CD4-positive, alpha-beta T cell (primary cell): ENCODE measurements at regions not wholly inside any gene's neighbourhood (a gene's known extent, or its start where the extent isn't known, plus 50 kb on each side); places are given as distances from the start of the nearest gene placed in this dataset.

Experiments used
- ATAC-seq: fragments of 200-7000 bp; cut with Tn5 transposase; one replicate; pipeline ENCODE4 v1.10.0; 2022; ENCODE audit warnings: mild to moderate bottlenecking; ENCODE audit not compliant: poor library complexity
- CTCF ChIA-PET: fragments of 350-600 bp; sonication (Branson Sonifier 250); formaldehyde crosslinking; loops from one replicate; lab custom pipeline; 2021; ENCODE audit warnings: antibody characterized with exemption, inconsistent platforms; lab: Charles Lee
- POLR2A ChIA-PET: fragments of 350-600 bp; sonication (Branson Sonifier 250); formaldehyde crosslinking; loops from one replicate; lab custom pipeline; 2021; ENCODE audit warnings: antibody characterized with exemption, inconsistent platforms; lab: Charles Lee
- DNase-seq, 14 experiments: peaks; one replicate each; pipeline ENCODE4 v3.0.0-alpha.2; 2013 to 2020; ENCODE audit warnings: mixed read lengths in 2 of 14
- H3K27ac ChIP-seq, 2 donors: one replicate each; pipeline versions ENCODE4 v1.5.1 to v1.7.0; 2013; ENCODE audit warnings: low read length in 2 of 2, low read depth in 1 of 2, mild to moderate bottlenecking in 1 of 2
- H3K27me3 ChIP-seq, 2 experiments: 1 replicate in 1 of 2; 2 replicates in 1 of 2; pipeline versions ENCODE4 v1.6.1 to v1.7.0; 2013; ENCODE audit warnings: low read length in 2 of 2, control low read depth in 1 of 2, mild to moderate bottlenecking in 1 of 2, moderate library complexity in 1 of 2; ENCODE audit not compliant: insufficient read depth in 2 of 2, control insufficient read depth in 1 of 2
- H3K36me3 ChIP-seq: one replicate; pipeline ENCODE4 v1.6.1; 2013; ENCODE audit warnings: low read length, control low read depth; ENCODE audit not compliant: insufficient read depth
- H3K4me1 ChIP-seq: one replicate; pipeline ENCODE4 v1.6.1; 2013; ENCODE audit warnings: low read length, control low read depth; ENCODE audit not compliant: insufficient read depth
- H3K4me3 ChIP-seq: one replicate; pipeline ENCODE4 v1.5.1; 2013; ENCODE audit warnings: mild to moderate bottlenecking, low read length, moderate library complexity
- H3K9me3 ChIP-seq, 2 experiments: 1 replicate in 1 of 2; 2 replicates in 1 of 2; pipeline versions ENCODE4 v1.6.1 to v1.7.0; 2013; ENCODE audit warnings: low read length in 2 of 2, mild to moderate bottlenecking in 2 of 2, control low read depth in 1 of 2, moderate library complexity in 1 of 2; ENCODE audit not compliant: control insufficient read depth in 1 of 2, insufficient read depth in 1 of 2
- H3K27ac Mint-ChIP-seq: one replicate; pipeline ENCODE4 v1.8.0; 2020; ENCODE audit warnings: mixed read lengths
- H3K27me3 Mint-ChIP-seq: one replicate; pipeline ENCODE4 v1.8.0; 2021; ENCODE audit warnings: mixed read lengths
- H3K36me3 Mint-ChIP-seq: one replicate; pipeline ENCODE4 v1.8.0; 2021; ENCODE audit warnings: low read depth, mixed read lengths
- H3K4me1 Mint-ChIP-seq: one replicate; pipeline ENCODE4 v1.8.0; 2021; ENCODE audit warnings: low read depth, mixed read lengths
- H3K4me3 Mint-ChIP-seq: one replicate; pipeline ENCODE4 v1.8.0; 2020; ENCODE audit warnings: mild to moderate bottlenecking, mixed read lengths
- H3K9me3 Mint-ChIP-seq: one replicate; pipeline ENCODE4 v1.8.0; 2020; ENCODE audit warnings: mixed read lengths
- intact Hi-C, 2 experiments: fragments of 100-400 bp; cut with DNase I in 1 of 2; cut with micrococcal nuclease in 1 of 2; formaldehyde crosslinking; loops; one replicate each; pipeline versions ENCODE4 v1.15.1 to v1.9.0; 2023 to 2025; cut with DNase I, micrococcal nuclease
- TF ChIP-seq, protein P1 (sequence below): fragments of 200-600 bp; IDR thresholded peaks from one replicate; pipeline ENCODE4 v1.8.0; 2022; ENCODE audit warnings: antibody characterized with exemption, mild to moderate bottlenecking

- Mint-ChIP-seq H3K4me1 (no peaks in the 10 kb centered on the region), H3K27me3 (no peaks in the 10 kb centered on the region), H3K9me3 (no peaks in the 10 kb centered on the region), H3K27ac (no peak overlapping the region), H3K36me3 (no peaks in the 10 kb centered on the region), H3K4me3 (no peak overlapping the region)
- no peaks in the 10 kb centered on the region for H3K4me1 ChIP-seq
- intact Hi-C loops = no loop called here
- H3K36me3 ChIP-seq = no peaks in the 10 kb centered on the region
- H3K9me3 ChIP-seq = no peaks in the 10 kb centered on the region
- H3K4me3 ChIP-seq = no peak overlapping the region
- no peaks in the 10 kb centered on the region for H3K27me3 ChIP-seq
- CTCF ChIA-PET = no interaction called here
- no peak overlapping the region for H3K27ac ChIP-seq
- POLR2A ChIA-PET = no interaction called here
- no peak for DNase-seq
- TF ChIP-seq, protein P1, sequence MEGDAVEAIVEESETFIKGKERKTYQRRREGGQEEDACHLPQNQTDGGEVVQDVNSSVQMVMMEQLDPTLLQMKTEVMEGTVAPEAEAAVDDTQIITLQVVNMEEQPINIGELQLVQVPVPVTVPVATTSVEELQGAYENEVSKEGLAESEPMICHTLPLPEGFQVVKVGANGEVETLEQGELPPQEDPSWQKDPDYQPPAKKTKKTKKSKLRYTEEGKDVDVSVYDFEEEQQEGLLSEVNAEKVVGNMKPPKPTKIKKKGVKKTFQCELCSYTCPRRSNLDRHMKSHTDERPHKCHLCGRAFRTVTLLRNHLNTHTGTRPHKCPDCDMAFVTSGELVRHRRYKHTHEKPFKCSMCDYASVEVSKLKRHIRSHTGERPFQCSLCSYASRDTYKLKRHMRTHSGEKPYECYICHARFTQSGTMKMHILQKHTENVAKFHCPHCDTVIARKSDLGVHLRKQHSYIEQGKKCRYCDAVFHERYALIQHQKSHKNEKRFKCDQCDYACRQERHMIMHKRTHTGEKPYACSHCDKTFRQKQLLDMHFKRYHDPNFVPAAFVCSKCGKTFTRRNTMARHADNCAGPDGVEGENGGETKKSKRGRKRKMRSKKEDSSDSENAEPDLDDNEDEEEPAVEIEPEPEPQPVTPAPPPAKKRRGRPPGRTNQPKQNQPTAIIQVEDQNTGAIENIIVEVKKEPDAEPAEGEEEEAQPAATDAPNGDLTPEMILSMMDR = no peak
- no peak for ATAC-seq
These were observed 123.4 kb upstream of the LYPLAL1 start for GRCh38 chr1:219050086-219050821.

- DNase-seq = no peak
- H3K4me1 Mint-ChIP-seq = no peaks in the 10 kb centered on the region
- intact Hi-C loops = no loop called here
- Histone ChIP-seq H3K27ac (no peak overlapping the region), H3K27me3 (no peaks in the 10 kb centered on the region), H3K9me3 (no peaks in the 10 kb centered on the region), H3K4me3 (no peak overlapping the region), H3K36me3 (no peaks in the 10 kb centered on the region), H3K4me1 (no peaks in the 10 kb centered on the region)
- POLR2A ChIA-PET = no interaction called here
- TF ChIP-seq, protein P1 = no peak
- no peaks in the 10 kb centered on the region for H3K9me3 Mint-ChIP-seq
- CTCF ChIA-PET = no interaction called here
- H3K36me3 Mint-ChIP-seq = no peaks in the 10 kb centered on the region
- no peaks in the 10 kb centered on the region for H3K27me3 Mint-ChIP-seq
- H3K27ac Mint-ChIP-seq = no peak overlapping the region
- H3K4me3 Mint-ChIP-seq = no peak overlapping the region
- no peak for ATAC-seq
These were observed 122.9 kb upstream of the LYPLAL1 start for GRCh38 chr1:219050822-219051125.

DNA sequence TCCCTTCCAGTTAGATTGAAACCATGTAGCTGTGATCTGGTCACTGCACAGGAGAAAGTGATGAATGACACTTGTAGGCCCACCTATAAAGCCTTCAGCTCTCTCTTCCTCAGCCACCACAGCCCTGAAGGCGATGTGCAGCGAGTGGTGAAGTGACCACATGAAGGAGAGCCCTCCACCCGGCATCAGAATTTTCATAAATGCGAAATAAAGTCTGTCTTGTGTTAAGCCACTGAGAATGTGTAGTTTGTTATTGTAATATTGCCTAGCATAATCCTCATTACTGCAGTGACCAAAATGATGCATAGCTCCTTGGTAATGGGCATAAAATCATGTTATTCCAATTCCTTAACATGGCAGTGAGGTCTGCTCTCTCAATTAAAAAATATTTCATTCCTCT, 122.1 kb upstream of the LYPLAL1 start:
- Mint-ChIP-seq H3K4me1 (no peaks in the 10 kb centered on the region), H3K4me3 (no peak overlapping the region), H3K27me3 (no peaks in the 10 kb centered on the region), H3K27ac (no peak overlapping the region), H3K9me3 (no peaks in the 10 kb centered on the region), H3K36me3 (no peaks in the 10 kb centered on the region)
- Histone ChIP-seq H3K27me3 (no peaks in the 10 kb centered on the region), H3K36me3 (no peaks in the 10 kb centered on the region), H3K9me3 (no peaks in the 10 kb centered on the region), H3K27ac (no peak overlapping the region), H3K4me1 (no peaks in the 10 kb centered on the region), H3K4me3 (no peak overlapping the region)
- ChIA-PET CTCF (no interaction called here), POLR2A (no interaction called here)
- ATAC-seq (no peak), DNase-seq (no peak)
- TF ChIP-seq, protein P1 = no peak
- intact Hi-C loops = no loop called here
